ENCODE measurements at regions not wholly inside any gene's neighbourhood (a gene's known extent, or its start where the extent isn't known, plus 50 kb on each side); places are given as distances from the start of the nearest gene placed in this dataset.

- TF ChIP-seq CTCF (IDR thresholded peaks at IDR 0.05) (no peak), POLR2AphosphoS5 (IDR thresholded peaks at IDR 0.05) (no peak), EP300 (IDR thresholded peaks at IDR 0.05) (no peak)
Observed at GRCh38 chr14:42950363-42950762, 1343.7 kb downstream of the LRFN5 start.
